ENCODE measurements at regions not wholly inside any gene's neighbourhood (a gene's known extent, or its start where the extent isn't known, plus 50 kb on each side); places are given as distances from the start of the nearest gene placed in this dataset.

DNA sequence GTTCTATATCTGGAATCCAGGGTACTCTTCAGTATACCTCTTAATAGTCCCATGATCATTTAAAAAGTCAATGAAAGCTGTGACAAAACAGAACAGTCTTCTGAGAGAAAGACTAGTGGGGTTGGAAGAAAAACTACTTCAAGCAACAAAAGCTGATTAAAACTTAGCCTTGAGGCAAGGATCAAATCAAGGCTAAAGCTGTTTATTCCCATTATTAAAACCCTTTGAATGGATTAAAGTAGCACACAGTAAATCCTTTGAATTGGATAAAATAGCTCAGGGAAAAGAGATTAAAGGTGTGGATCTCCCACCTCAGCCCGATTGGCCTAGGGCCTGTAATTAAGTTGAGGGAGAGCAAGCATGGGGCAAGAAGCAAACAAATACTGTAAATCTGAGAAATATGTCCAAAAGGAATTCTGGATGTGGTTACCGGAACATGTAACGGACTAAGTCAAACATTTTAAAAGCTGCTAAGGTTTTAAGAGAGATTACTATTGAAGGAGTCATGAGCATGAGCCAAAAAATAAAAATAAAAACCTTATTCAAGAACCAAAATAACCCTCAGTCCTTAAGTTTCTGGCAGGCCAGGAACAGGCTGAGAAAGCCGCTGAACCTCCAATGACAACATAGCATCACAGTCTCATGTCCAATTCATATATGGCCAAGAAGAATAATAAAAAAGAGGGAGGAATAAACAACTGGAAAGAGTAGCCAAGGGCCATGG is 257.3 kb upstream of the NEIL3 start:
- no peak for DNase-seq

DNA sequence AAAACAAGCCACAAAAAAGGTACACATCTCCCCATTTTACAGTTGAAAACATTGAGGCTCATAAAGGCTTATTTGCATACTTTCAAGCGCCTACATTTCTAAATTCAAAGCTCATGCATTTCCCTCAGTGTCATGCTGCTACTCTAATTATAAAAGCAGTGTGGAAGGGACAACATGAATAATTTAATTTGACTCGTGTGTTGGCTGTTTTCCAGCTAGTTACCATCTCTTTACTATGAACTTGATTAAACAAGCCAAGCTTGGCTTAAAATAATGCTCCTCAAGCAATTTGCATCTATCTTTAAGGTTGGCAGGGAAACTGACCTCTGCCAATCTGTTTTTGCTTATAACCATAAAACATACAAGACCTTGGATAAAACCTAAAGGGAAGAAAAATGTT is 252.5 kb upstream of the NEIL3 start:
- DNase-seq, result no peak

DNA sequence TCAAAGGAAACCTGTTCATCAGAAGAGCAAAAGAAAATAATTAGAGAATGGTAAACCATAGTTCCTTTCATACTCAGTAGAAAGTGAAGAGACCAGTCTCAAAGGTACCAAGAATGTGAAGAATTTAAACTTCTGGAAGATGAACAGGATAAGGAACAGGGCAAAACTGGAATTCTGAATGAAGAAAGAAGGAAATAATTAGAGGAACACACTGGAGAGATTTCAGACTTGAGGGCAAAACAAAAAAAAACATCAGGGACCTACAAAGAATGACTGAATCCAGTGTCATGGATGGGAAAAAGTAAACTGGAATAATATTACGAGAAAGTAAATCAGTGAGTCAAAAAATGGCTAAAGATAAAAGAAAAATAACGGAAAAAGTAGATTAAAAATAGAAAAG is 245.6 kb upstream of the NEIL3 start:
- DNase-seq, result no peak

DNA sequence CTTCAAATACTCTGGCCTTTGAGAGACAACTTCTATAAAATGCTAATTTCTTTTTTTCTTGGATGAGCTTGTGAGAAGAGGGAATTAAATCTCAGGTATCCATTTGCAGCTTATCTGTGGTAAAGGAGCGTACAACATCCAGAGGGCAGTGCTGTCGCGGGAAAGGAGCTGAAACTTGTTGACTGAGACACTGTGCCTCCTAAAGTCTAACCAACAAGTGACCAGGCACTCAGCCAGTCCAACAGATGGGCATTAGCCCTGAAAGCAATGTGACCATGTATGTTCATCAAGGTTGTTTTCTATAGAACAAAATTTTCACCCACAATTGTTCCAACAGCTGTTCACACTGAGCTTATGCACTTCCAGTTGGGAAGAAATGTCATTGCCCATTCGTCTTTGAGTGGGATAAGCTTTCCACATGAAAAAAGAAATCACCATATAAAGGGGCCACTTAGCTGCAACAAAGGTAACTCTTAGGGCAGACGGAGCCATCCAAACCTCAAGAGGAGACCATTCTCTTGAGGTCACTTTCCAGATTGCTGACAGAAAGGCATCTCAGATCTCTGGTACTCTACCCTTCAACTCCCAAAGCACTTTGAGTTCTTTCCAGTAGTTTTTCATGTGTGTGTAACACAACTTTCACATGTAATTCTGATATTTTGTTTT is 244.8 kb upstream of the NEIL3 start:
- no peak for DNase-seq

DNA sequence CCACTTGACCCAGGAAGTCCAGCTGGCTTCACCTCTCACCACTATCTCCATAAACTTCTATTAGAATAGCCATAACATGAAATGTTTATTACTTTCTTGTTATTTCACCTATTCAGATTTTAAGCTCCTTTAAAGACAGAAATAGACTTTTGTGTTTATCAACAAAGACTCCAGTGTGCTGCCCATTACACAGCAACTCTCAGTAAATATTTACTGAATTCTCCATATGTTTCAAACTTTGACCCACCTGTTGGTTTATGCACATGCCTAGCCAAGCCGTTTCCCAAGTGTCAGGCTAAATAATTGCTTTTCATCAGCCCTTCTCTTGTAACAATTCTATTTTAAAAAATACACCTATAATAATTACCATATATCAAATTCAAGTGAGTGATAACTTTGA is 242.9 kb upstream of the NEIL3 start:
- DNase-seq, result no peak

DNA sequence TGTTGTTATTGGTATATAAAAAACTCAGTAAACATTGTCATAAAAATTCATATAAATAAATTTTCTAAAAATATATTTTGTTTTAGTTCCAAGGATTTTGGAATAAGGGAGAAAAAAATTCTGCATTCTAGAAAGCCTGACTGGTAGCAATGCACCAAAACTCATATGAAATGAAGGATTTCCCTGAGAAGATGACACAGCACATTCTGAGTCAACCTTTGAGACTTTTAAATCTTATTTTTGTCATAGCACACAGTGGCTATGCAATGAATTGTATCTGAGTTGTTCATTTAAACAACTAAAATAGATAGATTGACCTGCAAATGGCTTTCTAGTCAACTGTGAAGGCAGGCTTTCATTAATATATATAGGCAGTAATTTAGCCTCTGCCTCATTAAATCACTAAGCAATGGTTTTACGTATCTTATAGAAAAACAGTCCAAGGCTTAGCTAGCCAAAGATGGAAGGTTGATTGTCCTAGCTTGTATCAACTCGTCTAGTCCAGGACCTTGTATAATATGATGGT is 239.1 kb upstream of the NEIL3 start:
- DNase-seq, result no peak

DNA sequence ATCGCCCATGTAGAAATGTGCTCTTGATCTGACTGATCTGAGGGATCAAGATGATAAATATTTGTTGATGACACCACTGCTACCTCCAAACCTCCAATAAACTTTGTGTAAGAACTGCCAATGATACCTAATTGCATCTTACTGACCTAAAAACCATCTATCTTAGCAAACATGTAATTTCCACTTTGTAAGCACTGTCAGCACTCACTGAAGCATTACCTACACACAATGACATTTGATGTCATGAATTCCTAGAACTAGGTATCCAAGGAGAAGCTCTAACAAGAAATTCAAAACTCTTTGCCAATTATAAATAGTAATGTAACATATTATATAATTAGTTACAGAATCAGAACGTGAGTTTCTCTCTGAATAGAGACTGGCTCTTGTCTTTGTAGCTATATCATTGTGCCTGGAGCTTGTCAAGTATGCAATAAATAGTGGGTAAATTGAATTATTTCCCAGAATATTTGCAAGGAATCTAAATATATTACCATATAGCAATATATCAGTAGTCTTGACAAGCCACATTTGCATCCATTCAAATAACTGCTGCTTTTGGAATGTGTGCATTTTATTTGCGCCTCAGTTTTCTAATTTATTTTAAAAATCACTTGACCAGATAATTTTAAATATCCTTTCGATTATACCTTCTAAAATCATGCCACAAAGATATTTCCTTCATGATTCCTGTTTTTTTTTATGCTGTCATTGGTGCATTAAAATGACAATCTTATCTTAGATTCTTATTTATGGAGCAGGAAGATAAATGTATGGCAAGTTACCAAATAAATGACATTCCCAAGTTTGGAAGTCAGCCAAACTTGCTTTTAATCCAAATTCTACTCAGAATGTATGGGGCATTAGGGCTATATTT is 232.3 kb upstream of the NEIL3 start:
- DNase-seq, result no peak

DNA sequence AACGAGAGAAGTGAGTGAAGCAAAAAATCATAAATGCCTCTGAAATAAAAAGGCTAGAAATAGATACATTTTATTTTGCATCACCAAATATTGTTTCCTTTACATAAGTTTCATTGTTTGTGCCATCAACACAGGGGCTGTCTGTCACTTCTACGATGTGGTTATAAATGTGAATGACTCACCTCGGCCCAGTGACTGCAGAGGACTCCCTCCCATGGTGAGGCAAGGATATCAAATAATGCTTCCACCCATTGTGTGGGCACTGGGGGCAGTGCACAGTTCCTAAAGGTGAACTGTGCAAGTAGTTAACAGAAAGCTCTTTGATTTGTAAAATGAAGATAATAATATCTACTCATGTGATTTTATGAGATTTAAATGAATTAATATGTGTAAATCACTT is 230.3 kb upstream of the NEIL3 start:
- no peak for DNase-seq

DNA sequence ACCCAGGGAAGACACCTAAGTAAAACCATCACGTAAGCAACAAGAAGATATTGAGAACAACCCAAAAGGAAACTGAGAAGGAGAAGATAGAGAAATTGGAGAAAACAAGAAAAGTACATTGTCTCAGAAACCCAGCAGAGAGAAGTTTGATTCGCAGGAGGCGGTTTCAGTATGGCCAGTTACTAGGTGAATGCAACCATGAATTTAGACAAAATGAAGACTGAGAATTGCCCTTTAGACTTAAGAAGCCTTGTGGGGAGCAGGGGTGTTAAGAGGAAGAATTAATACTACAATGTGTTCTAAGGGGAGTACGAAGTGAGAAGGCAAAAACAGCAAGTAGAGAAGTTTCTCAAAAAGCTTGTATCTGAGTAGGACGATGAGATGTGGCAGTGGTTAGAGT is 229.3 kb upstream of the NEIL3 start:
- DNase-seq, result no peak

DNA sequence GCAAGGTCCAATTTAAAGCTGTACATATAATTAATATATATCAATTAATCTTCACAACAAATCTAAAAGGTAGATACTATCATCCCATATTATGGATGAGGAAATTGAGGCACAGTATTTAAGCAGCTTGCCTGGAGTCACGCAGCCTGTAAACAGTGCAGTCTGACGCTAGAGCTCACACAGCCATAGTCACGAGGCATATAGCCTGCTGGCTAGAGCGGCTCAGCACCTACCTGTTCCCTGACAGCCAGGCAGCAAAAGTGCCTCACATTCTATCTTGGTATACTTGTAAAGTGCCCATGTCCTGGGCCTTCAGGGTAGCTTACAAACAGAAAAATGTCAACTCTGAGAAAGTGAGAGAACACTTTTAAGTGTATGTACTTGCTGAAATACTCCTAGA is 222.6 kb upstream of the NEIL3 start:
- no peak for DNase-seq

DNA sequence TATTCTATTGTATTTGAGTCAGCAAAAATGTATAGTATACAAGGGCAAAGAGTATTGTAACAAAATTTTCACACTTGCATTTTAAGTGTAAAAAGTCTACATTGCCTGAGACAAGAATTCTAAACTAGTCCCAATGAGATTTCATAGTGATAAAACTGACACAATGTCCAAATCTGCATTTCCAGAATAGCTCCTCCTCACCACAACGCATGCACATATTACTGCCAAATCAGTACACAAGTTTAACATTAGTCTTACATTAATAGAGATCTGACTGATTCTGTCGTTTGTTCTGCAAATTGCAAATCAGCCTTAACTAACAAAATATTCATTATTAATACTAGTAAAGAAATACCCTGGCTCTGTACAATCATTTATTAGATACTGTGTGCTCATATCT is 222.2 kb upstream of the NEIL3 start:
- no peak for DNase-seq

DNA sequence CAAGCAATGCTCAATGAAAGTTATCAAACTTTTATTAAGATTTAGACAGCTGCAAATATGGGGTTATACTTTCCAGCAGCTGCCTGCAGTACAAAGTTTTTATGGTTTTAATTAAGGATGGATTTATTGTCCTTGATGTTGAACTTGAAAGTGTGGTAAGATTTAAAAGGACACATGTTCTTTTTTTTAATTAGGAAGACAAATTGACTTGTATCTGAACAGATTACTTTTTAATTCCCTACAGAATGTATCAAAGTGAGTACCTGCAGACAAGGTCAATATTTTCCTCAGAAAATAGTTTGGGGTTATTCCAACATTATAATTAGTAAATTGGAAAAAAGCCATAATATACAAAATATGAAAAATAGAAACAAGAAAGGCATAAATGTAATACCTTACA is 218.2 kb upstream of the NEIL3 start:
- DNase-seq, result no peak

DNA sequence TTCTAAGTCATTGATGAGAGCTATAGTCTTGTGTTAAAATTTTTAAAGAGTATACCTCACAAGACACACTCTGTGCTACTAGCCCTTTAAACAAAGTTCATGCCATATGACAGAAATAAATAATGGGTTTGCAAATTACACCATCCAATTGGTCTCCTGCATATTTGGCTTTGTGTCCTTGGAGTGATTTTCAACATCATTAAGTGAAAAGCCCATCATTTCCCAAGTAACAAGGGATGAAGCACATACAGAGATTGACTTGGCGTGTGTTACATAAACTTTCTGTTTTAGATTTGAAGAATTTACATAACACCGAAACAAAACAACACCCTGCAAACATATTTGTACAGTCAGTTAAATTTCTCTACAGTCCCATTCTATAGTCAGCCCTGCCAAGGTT is 216.9 kb upstream of the NEIL3 start:
- no peak for DNase-seq

DNA sequence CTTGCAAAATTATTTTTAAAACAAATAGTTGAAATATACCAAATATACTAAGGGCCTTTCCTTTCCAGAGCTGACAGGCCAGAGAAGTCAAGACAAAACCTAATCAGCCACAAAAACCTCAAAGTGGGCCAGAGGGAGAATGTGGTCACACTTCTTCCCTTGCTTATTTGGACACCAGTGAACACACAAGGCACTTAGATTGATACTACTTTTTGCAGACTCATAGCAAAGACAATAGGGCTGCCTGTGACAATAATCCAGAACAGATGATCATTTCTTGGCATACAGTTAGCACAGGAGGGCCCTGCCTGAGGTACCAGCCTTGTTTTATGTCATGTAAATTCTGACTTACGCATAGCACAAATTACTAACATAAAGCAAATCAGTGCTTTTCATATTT is 215.7 kb upstream of the NEIL3 start:
- DNase-seq, result no peak

DNA sequence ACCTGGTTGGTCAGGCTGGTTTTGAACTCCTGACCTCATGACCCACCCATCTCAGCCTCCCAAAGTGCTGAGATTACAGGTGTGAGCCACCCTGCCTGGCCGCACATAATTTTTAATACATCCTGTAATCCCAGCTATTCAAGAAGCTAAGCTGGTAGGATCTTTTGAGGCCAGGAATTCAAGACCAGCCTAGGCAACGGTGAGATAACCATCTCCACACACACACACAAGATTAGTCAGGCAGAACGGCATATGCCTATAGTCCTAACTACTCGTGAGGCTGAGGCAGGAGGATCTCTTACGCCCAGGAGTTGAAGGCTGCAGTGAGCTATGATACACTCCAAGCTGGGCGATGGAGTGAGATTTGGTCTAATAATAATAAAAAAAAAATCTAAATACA is 212.4 kb upstream of the NEIL3 start:
- no peak for DNase-seq

DNA sequence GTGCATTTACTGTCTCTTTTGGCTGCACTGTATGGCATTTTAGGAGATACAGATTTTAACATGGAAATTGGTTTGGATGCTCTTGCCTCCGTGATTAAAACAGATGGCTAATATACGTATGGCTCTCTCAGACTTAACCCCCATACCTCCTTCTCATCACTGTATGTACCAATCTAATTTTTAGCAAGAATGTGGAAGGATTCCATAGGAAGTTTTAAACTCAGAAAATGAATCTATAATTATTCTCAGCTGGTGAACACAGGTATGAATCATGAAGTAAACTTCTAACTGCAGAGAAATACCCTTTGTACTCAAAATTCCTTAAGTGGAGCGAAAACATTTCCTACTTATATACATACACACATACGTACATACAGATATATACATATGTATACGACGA is 210.5 kb upstream of the NEIL3 start:
- DNase-seq, result no peak

DNA sequence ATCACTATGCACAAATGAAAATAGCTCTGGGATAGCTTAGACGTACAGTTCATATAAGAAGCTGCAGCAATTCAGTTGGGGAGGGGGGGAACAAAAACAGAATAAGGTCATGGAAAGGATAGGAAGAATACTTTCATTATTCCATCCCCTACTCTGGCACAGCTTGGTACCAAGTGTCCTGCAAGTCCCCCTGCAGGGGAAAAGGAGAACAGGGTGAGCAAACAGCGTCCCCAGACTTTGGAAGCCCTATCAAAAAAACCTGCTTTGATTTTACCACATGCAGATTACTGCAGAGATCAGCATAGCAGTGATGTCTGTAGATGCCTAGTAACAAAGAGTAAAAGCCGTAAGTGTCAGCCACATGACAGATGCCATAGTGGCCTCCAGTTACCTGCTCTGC is 209.4 kb upstream of the NEIL3 start:
- DNase-seq, result no peak

DNA sequence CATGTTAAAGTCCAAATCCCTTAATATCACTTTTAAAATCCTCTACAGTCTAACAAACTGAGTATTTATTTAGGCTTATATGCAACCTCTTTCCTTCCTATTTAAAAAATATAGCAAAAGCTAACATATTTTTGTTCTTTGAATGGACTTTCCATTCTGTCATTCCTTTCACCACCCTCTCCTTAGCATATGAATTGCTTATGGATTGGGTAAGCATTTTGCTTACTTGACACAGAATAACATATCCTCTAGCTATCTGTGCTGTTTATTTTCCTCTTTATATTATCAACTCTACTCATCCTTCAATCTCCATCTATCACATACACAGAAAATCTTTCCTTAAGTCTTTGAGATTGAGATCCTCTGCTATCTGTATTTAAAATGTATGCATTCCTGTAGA is 206.1 kb upstream of the NEIL3 start:
- no peak for DNase-seq

DNA sequence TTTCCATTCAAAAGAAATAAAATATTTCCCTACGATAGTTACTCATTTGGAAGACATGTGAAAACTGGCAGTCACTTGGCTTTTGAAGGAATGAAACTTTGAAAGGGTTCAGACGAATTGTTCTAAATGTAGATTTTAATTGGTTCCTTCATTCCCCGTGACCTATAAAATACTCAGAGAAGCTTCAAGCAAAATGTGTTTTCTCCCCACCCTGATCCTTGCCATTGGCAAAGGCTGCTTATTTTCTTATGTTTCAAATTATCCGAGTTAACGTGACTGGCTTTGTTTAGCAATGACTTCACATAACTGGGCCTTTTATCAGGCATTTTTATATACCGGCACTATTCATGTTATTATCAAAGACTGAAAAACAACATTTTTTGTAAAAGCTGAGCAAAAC is 204.1 kb upstream of the NEIL3 start:
- DNase-seq, result no peak

DNA sequence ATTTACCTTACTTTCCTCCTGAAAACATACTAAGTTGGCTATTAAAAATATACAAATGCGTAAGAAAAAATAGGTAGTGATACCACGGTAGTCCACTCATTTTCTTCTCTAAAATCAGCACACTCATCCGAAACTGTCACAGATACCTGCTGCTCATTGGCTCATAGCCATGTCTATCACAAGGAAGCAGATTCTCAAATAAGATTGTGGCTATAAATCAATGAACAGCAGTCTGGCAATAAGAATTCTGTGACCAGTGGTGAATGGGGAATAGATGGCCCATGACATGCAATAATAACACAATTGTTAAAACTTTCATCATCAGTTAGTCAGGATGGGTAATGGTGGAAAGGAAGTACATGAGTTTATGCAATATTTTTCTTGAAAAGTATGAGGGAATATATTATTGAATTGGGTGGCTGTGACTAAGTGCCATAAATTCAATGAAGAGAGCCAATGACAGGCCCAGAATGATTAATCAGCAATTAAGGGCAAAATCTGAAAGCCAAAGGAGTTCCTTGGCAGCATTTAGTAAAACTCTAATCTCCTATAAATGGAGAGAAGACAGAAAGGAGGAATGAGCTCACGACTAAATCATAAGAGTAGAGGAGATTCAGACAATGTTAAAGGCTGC is 202.3 kb upstream of the NEIL3 start:
- no peak for DNase-seq

DNA sequence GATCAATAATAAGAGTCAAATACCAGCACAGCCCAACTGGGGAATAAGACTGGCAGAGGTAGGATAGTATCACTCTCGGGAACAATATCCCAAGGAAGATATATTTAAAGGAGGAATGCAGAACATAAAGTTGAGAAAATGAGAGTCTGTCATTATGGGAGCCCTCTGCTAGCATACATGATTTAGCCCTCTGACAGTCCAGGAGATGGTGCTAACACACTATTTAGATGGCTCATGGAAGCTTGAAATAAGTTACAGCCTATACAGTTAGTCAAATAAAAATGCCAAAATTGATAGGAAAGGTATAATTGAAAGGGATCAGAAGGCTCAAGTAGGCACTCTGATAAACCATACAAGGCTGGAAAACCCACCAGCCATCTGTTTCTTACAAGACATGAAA is 201.0 kb upstream of the NEIL3 start:
- no peak for DNase-seq

DNA sequence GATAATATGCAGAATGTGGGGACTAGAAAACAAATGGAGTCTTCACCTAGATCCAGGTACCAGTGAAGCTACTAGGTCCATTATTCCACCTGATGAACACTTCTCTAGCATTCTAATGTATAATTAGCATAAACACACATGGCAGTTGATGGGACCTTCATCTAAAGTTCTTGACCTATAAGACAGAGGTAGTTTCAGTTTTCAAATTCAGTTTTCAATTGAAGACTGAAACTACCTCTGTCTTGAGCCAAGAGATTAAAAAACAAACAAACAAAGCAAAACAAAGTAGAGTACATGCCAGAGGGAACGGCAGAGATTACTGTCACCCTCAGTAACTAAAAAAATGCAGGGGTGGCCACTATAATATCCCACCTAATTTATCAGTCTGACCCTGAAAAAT is 199.9 kb upstream of the NEIL3 start:
- no peak for DNase-seq

DNA sequence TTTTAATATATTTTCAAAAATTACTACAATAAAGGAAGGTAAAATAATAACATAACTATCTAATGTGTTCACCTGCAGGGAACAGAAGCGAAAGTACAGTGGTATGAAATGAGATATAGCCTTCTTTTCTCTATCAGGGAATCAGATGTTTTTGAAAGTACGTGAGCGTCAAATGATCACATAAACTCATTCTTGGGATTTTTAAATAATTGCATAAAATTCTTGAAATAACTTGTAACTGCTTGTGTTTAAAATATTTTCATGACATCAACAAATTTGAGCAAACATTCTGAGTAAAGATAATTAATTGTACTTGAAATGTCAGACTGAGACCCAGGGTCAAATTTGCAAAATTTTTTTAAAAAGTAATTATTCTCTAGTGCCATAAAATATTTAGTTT is 193.5 kb upstream of the NEIL3 start:
- DNase-seq, result no peak
